HG03097 (cell line): ENCODE measurements at regions not wholly inside any gene's neighbourhood (a gene's known extent, or its start where the extent isn't known, plus 50 kb on each side); places are given as distances from the start of the nearest gene placed in this dataset.
"Not testable (repeated sequence)": the region's sequence is repeated elsewhere in the genome, so short reads cannot be mapped to it uniquely, and the experiment has no call there.

Source experiments
- ATAC-seq: cut with Tn5 transposase; IDR thresholded peaks from one replicate; pipeline ENCODE4 v1.9.1; 2021; ENCODE audit not compliant: unreplicated experiment, low FRiP score

GRCh38 chr9:80522465-80522864 lies 950.7 kb downstream of the TLE4 start:
- ATAC-seq = no peak

DNA sequence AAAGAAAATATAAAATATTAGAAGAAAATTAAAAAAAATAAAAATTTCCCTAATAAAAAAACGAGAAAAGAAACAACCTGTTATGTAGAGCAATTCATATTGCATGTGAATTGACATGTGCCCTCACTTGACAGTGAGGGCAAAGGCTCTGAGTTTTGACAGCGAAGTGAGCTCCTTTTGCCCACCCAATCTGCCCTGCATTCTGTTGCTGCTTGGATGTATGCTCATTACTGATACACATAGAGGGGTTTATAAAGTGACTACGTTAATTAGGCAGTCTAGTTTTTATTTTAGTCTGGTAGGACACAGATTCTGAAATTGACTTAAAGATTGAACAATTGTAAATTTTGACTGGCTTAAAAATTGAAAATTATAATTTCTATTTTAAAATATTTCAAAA lies 949.4 kb downstream of the TLE4 start:
- ATAC-seq = no peak

GRCh38 chr9:80520231-80520630 lies 948.5 kb downstream of the TLE4 start:
- ATAC-seq = no peak

GRCh38 chr9:80518441-80518840 lies 946.7 kb downstream of the TLE4 start:
- ATAC-seq = no peak

DNA sequence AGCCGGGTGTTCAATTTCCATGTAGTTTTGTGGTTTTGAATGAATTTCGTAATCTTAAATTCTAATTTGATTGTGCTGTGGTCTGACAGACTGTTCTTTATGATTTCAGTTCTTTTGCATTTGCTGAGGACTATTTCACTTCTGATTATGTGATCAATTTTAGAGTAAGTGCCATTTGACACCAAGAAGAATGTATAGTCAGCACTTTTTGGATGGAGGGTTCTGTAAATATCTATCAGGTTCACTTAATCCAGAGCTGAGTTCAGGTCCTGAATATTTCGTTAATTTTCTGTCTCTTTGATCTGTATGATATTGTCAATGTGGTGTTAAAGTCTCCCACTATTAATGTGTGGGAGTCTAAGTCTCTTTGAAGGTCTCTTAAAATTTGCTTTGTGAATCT lies 944.9 kb downstream of the TLE4 start:
- ATAC-seq = no peak

DNA sequence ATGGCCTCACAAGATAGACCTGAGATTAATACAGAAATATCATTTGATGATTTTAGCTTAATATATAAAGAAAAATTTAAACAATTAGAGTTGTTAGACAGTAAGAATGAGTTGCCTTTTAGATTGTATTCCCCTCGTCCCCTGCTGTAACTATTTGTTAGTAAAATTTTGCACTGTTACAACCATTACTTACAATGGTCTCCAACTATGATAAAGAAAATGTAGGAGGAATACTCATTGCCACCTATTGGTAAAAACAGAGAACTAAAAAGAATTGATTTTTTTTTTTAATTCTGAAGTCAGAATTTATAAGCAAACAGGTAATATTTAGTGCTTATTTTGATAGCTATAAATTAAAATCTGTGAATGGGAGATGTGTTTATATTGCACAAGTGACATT lies 937.6 kb downstream of the TLE4 start:
- ATAC-seq = no peak

GRCh38 chr9:80507611-80508010 lies 935.8 kb downstream of the TLE4 start:
- ATAC-seq = no peak

DNA sequence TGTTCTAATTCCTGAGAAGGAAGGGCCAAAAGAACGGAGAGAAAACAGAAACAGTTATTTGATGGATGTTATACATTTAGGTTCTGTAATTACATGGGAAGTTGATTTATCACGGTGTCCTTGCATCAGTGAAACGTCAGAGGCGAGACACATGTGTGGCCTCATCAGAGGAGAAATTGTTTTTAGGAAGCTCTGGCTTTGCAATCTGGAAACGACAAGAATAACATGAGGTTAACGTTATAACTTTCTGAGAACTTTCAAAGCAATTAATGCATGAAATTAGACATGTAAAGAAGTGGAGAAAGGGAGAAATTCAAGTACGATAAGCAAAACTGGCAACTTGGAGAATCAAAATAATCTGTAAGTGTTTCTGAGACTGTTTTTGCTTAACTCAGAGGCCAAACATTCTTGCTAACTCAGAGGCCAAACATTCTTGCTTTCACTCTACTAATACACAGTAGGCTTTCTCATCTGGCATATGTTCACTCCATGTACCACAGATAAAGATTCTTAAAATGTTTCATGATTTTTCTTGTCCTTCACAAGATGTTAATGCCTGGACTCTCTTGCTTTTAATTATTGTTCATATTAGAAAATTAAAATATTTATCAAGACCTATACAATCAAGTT lies 933.0 kb downstream of the TLE4 start:
- no peak for ATAC-seq

DNA sequence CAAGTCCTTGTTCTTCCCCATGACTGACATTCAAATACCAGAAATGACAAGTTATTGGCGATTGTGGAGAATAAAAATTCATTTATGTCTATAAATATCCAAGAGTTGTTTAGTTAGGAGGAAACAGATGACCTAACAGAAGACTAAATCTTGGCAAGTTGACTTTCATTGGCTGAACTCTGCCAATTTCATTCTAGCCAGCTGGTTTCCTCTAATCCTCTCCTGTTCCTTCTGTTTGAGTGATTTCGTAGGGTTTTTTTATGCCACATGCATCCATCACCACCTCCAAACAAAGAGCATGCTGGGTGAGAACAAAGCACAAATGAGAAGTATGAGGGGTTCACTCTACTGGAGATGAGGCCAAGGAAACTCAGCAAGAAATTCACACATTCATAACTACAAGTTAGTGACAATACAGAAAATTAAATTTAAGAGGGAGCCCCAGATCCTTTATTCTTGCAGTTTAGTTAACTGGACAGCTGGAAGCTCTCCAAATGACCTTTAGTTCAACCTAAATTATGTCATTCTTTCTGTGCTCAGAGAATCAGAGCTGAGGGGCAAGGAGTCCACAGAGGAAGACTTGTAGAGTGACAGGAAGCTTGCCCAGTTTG lies 932.0 kb downstream of the TLE4 start:
- ATAC-seq = no peak

DNA sequence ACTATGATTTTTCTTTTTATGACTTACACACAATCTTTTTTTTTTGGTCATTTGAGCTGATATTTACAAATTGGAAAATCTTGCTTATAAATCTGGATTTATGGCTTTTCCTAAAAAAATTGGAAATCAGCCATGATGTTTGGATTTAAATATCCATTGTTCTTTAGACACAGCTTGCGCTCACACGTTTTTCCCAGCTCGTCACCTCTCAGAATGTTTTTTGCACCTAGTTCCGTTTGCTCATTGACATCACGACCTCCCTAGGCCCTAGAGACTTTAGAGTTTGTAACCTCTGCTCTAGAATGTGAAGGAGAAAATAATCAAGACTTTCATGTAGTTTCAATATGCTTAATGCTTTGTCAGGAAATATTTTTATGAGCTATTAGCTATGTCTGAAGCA lies 930.5 kb downstream of the TLE4 start:
- ATAC-seq = no peak

DNA sequence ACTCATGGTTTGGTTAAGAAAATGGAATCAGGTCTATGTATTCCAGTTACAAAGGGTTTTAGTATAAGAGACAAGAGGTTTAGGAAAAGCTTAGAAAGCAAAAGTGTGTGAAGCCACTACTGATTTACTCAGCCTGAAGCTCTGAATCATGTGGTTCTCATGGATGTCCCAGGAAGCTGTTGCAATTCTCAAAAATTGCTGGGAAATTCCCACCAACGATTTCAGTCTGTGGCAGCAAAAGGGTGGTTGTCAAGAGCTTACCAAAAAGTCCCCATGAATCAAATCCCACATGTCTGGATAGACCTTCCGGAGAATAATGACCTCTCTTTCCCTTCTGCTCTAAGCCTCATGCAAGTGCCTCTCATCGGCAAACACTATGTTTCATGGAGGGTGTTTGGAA lies 929.9 kb downstream of the TLE4 start:
- ATAC-seq = no peak

GRCh38 chr9:80500300-80500699 lies 928.5 kb downstream of the TLE4 start:
- no peak for ATAC-seq

- ATAC-seq = no peak
Observed at GRCh38 chr9:80498001-80498555, 926.3 kb downstream of the TLE4 start.

- no peak for ATAC-seq
Observed at GRCh38 chr9:80496901-80497556, 925.3 kb downstream of the TLE4 start.

DNA sequence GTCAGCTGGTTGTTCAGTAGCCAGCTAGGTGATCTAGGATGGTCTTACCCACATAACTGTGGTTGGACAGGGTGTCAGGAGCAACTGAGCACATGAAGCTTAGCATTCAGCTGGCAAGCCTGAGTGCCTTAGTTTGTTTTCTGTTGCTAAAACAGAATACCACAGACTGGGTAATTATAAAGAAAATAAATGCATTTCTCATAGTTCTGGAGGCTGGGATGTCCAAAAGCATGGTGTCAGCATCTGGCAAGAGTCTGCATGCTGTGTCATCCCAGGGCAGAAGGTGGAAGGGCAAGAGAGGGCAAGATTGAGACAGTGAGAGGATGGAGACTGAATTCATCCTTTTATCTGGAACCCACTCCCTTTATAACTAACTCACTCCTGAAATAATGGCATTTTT lies 921.5 kb downstream of the TLE4 start:
- no peak for ATAC-seq

GRCh38 chr9:80492221-80492620 lies 920.5 kb downstream of the TLE4 start:
- ATAC-seq = no peak

DNA sequence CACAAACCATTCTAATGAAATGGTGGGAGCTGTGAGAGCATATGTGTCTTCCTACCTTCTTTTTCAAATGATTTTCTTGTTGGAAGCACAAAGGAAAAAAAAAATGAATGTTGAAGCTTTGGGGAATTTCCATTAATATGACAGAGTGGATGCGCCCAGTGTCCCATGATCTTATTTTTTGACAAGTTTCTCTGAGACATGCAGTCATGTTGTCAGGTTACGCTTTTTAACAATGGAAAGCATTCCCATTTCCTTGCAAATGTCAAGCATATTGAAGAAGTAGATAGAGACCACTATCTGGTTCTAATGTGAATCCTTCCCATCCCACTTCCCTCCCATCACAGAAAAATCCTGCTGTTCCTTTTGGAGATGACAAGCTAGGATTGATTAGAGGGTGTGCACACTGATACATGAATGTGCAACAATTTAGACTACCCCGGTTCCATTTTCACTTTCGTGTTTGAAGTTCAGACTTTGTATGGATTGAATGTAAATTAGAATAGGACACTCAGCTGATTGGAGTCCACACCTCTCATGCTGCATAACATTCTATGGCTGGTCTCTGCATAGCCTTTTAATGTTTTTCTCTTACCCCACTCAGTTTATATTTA lies 919.4 kb downstream of the TLE4 start:
- ATAC-seq = no peak

DNA sequence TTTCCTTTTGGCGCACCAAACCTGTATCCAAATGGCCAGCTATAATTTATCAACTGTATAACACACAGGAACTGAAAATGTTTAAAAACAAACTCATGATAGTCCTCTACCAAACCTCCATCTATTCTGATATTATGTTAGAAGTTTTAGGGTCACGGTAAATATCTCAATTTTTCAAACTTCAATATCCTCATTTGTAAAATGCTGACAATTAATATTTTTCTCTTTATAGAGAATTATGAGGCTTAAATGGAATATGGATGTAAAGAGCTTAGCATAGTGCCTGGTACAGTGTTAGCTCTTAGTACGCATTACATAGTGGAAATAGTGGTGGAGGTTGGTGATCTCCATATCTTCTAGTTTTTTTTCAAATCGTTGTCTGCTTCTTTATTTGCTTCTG lies 917.6 kb downstream of the TLE4 start:
- ATAC-seq = no peak

- no peak for ATAC-seq
Observed at GRCh38 chr9:80485420-80486250, 913.9 kb downstream of the TLE4 start.

DNA sequence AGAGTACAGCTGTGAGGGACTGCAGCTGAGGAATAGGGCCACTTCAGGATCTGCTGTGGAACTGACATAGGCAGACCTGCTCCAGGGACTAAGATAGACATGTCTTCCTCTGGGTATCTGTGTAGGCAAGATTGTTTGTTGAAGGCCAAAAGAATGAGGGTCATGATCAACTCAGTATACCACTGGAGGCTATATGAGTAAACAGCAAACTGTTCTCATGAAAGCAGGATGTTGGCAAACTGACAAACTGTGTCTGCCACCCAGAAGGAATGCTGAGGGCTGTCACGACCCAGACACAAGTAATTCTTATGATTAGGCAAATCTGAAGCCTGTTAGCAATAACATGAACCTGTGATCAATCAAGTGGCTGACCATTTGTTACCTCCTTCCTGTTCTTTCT lies 910.5 kb downstream of the TLE4 start:
- not testable (repeated sequence) for ATAC-seq

GRCh38 chr9:80467632-80468031 lies 895.9 kb downstream of the TLE4 start:
- ATAC-seq = no peak
